Neuronal stem cell (in vitro differentiated cells): ENCODE measurements at regions not wholly inside any gene's neighbourhood (a gene's known extent, or its start where the extent isn't known, plus 50 kb on each side); places are given as distances from the start of the nearest gene placed in this dataset.
A peak's percentile ranks its signal among the peaks of the same experiment; 100 is the strongest.
"Not testable (repeated sequence)": the region's sequence is repeated elsewhere in the genome, so short reads cannot be mapped to it uniquely, and the experiment has no call there.

Experiments
- DNase-seq: peaks from one replicate; pipeline ENCODE4 v3.0.0-alpha.2; 2013; ENCODE audit warnings: low spot score
- H2AFZ ChIP-seq: one replicate; pipeline ENCODE4 v1.6.1; 2013; ENCODE audit warnings: mild to moderate bottlenecking, low read length, inconsistent platforms
- H2AK5ac ChIP-seq: 2 replicates; pipeline ENCODE4 v1.6.1; 2013; ENCODE audit warnings: low read depth, mild to moderate bottlenecking, inconsistent platforms, low read length, moderate library complexity, mixed read lengths
- H2BK120ac ChIP-seq: 2 replicates; pipeline ENCODE4 v1.6.1; 2013; ENCODE audit warnings: low read depth, mild to moderate bottlenecking, inconsistent platforms, low read length, moderate library complexity, mixed read lengths
- H2BK12ac ChIP-seq: one replicate; pipeline ENCODE4 v1.6.1; 2013; ENCODE audit warnings: low read length, inconsistent platforms
- H2BK15ac ChIP-seq: 2 replicates; pipeline ENCODE4 v1.6.1; 2013; ENCODE audit warnings: mild to moderate bottlenecking, low read length, inconsistent platforms, mixed read lengths
- H2BK5ac ChIP-seq: one replicate; pipeline ENCODE4 v1.6.1; 2013; ENCODE audit warnings: inconsistent platforms, mild to moderate bottlenecking, low read length, moderate library complexity
- H3K14ac ChIP-seq: one replicate; pipeline ENCODE4 v1.6.1; 2013; ENCODE audit warnings: low read length, inconsistent platforms
- H3K18ac ChIP-seq: 2 replicates; pipeline ENCODE4 v1.6.1; 2013; ENCODE audit warnings: low read length, inconsistent platforms
- H3K23ac ChIP-seq: 2 replicates; pipeline ENCODE4 v1.6.1; 2013; ENCODE audit warnings: low read depth, mild to moderate bottlenecking, mixed read lengths, low read length, inconsistent platforms; ENCODE audit not compliant: poor library complexity
- H3K27ac ChIP-seq: replicated peaks from 3 replicates; pipeline ENCODE4 v1.5.1; 2013; ENCODE audit warnings: low read length, inconsistent platforms
- H3K27me3 ChIP-seq, 3 experiments: 2 replicates each; pipeline ENCODE4 v1.6.1; 2013; ENCODE audit warnings: low read length in 3 of 3, mild to moderate bottlenecking in 2 of 3, inconsistent platforms in 1 of 3, low read depth in 1 of 3, mixed read lengths in 1 of 3, moderate library complexity in 1 of 3; ENCODE audit not compliant: control insufficient read depth in 3 of 3, insufficient read depth in 3 of 3
- H3K36me3 ChIP-seq, 2 donors: replicated peaks in 1 of 2; 2 replicates each; pipeline ENCODE4 v1.6.1; 2013; ENCODE audit warnings: low read length in 2 of 2; ENCODE audit not compliant: control insufficient read depth in 2 of 2, insufficient read depth in 2 of 2
- H3K4ac ChIP-seq: 2 replicates; pipeline ENCODE4 v1.6.1; 2013; ENCODE audit warnings: inconsistent platforms, mild to moderate bottlenecking, low read length, moderate library complexity
- H3K4me1 ChIP-seq, 2 donors: 1 replicate in 1 of 2; 2 replicates in 1 of 2; pipeline ENCODE4 v1.6.1; 2013; ENCODE audit warnings: low read length in 2 of 2, low read depth in 1 of 2; ENCODE audit not compliant: control insufficient read depth in 2 of 2, insufficient read depth in 1 of 2
- H3K4me2 ChIP-seq: one replicate; pipeline ENCODE4 v1.6.1; 2013; ENCODE audit warnings: mild to moderate bottlenecking, low read length, inconsistent platforms; ENCODE audit not compliant: insufficient read depth, poor library complexity, severe bottlenecking
- H3K4me3 ChIP-seq, 2 donors: 2 replicates each; pipeline ENCODE4 v1.5.1; 2013; ENCODE audit warnings: low read length in 2 of 2, mild to moderate bottlenecking in 2 of 2, inconsistent platforms in 1 of 2, moderate library complexity in 1 of 2
- H3K79me1 ChIP-seq: one replicate; pipeline ENCODE4 v1.6.1; 2013; ENCODE audit warnings: low read depth, mild to moderate bottlenecking, inconsistent platforms, low read length, moderate library complexity
- H3K9ac ChIP-seq: one replicate; pipeline ENCODE4 v1.6.1; 2013; ENCODE audit warnings: mild to moderate bottlenecking, low read depth, low read length, inconsistent platforms; ENCODE audit not compliant: poor library complexity
- H3K9me3 ChIP-seq, 2 donors: replicated peaks in 1 of 2; 2 replicates each; pipeline versions ENCODE3 to v1.6.1; 2013; ENCODE audit warnings: low read length in 2 of 2, mild to moderate bottlenecking in 2 of 2, inconsistent platforms in 1 of 2, low read depth in 1 of 2, mixed read lengths in 1 of 2, moderate library complexity in 1 of 2; ENCODE audit not compliant: control insufficient read depth in 2 of 2, insufficient read depth in 1 of 2
- H4K8ac ChIP-seq: one replicate; pipeline ENCODE4 v1.6.1; 2013; ENCODE audit warnings: low read depth, mild to moderate bottlenecking, inconsistent platforms, low read length, moderate library complexity
- H4K91ac ChIP-seq: one replicate; pipeline ENCODE4 v1.6.1; 2013; ENCODE audit warnings: low read length, low read depth, mild to moderate bottlenecking, inconsistent platforms; ENCODE audit not compliant: poor library complexity
- WGBS, 2 donors: extraction: QIAGEN DNeasy Blood & Tissue Kit; methylation state at CpG; one replicate each; pipeline ENCODE4 v1.1.7; 2013; ENCODE audit warnings: missing lambda C conversion rate in 2 of 2, mixed read lengths in 1 of 2; ENCODE audit not compliant: insufficient read length in 2 of 2, insufficient replicate concordance in 1 of 2; ENCODE audit errors: extremely low coverage in 2 of 2; 5-methylcytosine and 5-hydroxymethylcytosine counted together

DNA sequence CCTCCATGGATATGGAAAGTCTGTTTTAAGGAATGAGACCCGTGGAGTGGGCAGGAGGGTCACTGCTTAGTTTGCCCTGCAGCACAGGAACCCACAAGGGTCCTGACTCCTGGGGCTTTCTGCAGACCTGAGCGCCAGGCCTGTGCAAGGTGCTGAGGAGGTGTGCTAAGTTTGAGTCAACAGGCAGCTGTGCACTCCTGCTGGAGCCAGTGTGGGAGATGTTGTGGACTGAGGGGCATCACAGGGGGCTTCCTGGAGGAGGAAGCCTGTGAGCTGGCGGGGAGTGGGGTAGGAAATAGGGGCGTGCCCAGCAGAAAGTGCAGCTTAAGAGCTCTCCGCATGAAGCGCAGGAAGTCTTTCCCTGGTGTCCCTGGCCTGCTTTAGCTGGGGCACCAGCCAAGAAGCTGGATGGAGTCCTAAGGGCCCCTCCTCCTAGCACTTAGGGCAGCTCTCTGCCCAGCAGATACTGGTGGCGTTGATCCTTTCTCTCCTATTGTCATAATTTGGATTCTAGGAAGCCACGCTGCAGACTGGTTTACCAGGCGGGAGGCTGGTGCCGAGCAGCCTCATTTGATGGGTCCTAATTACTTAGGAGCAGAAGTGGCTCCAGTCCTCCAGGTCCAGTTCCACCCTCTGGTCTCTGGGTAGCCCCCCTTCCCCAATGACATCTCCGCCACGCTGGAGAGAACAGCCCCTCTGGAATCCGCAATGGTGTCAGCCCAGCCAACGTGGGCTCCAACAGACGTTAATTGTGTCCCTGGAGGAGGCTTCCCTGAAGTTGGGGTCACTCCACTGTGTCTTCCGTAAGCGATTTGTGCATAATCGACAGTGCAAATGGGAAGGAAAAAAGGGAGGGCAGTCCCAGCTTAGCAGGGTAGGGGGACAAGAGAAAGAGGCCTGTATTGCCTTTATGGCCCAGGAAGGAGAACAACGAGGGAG lies 309.2 kb downstream of the ZNF536 start:
- Histone ChIP-seq H2AK5ac (no peak overlapping the region), H3K4me2 (no peak overlapping the region), H3K4ac (no peak overlapping the region), H4K8ac (no peak overlapping the region), H3K79me1 (no peaks in the 10 kb centered on the region), H3K27ac (no peak overlapping the region), H2BK12ac (no peak overlapping the region), H3K23ac (no peak overlapping the region), H3K9me3 (no peaks in the 10 kb centered on the region), H4K91ac (no peak overlapping the region), H3K14ac (no peak overlapping the region), H3K36me3 (no peaks in the 10 kb centered on the region), H3K4me3 (no peak overlapping the region), H2AFZ (no peak overlapping the region), H2BK120ac (no peak overlapping the region), H3K4me1 (peaks cover 0 to 1% of the 10 kb centered on the region in 2 donors), H3K27me3 (peaks cover 0 to 2% (median 0%) of the 10 kb centered on the region in 3 experiments), H3K9ac (no peak overlapping the region), H2BK5ac (no peak overlapping the region), H2BK15ac (no peak overlapping the region), H3K18ac (peak overlapping the region; percentile 69)
- DNase-seq: no peak
- no CpG with 5 or more reads among the region's 19 CpGs for WGBS, 2 donors

DNA sequence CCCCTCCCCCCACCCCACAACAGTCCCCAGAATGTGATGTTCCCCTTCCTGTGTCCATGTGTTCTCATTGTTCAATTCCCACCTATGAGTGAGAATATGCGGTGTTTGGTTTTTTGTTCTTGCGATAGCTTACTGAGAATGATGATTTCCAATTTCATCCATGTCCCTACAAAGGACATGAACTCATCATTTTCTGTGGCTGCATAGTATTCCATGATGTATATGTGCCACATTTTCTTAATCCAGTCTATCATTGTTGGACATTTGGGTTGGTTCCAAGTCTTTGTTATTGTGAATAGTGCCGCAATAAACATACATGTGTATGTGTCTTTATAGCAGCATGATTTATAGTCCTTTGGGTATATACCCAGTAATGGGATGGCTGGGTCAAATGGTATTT lies 308.2 kb downstream of the ZNF536 start:
- not testable (repeated sequence) for H2BK12ac ChIP-seq, H3K4me3 ChIP-seq, H3K14ac ChIP-seq, H3K36me3 ChIP-seq, H3K23ac ChIP-seq, H4K8ac ChIP-seq, H3K4me2 ChIP-seq, H3K79me1 ChIP-seq, H2BK120ac ChIP-seq, H3K27me3 ChIP-seq, H2BK15ac ChIP-seq, H2AFZ ChIP-seq, H2BK5ac ChIP-seq, H3K4ac ChIP-seq, H3K27ac ChIP-seq, H4K91ac ChIP-seq, H3K18ac ChIP-seq, H2AK5ac ChIP-seq, H3K4me1 ChIP-seq, H3K9me3 ChIP-seq, H3K9ac ChIP-seq, DNase-seq
- no CpG with 5 or more reads among the region's 3 CpGs for WGBS, 2 donors

GRCh38 chr19:30679789-30680188 lies 307.6 kb downstream of the ZNF536 start:
- H2BK5ac ChIP-seq: no peak overlapping the region
- H3K27me3 ChIP-seq: no peaks in the 10 kb centered on the region
- no peak overlapping the region for H2BK12ac ChIP-seq
- no peak overlapping the region for H2AK5ac ChIP-seq
- no peaks in the 10 kb centered on the region for H3K9me3 ChIP-seq
- DNase-seq: no peak
- H3K9ac ChIP-seq: no peak overlapping the region
- H2AFZ ChIP-seq: no peak overlapping the region
- no peak overlapping the region for H3K14ac ChIP-seq
- no peaks in the 10 kb centered on the region for H3K79me1 ChIP-seq
- H3K4me2 ChIP-seq: no peak overlapping the region
- H2BK15ac ChIP-seq: no peak overlapping the region
- no peak overlapping the region for H2BK120ac ChIP-seq
- WGBS, 2 donors: no CpG with 5 or more reads among the region's 6 CpGs
- no peak overlapping the region for H3K27ac ChIP-seq
- no peak overlapping the region for H4K8ac ChIP-seq
- H4K91ac ChIP-seq: no peak overlapping the region
- H3K4ac ChIP-seq: no peak overlapping the region
- H3K23ac ChIP-seq: no peak overlapping the region
- H3K4me3 ChIP-seq: no peak overlapping the region
- H3K4me1 ChIP-seq: peaks cover 0 to 1% of the 10 kb centered on the region in 2 donors
- H3K36me3 ChIP-seq: no peaks in the 10 kb centered on the region
- no peak overlapping the region for H3K18ac ChIP-seq

- H3K23ac ChIP-seq: no peak overlapping the region
- H3K14ac ChIP-seq: no peak overlapping the region
- no peak overlapping the region for H3K9ac ChIP-seq
- H3K9me3 ChIP-seq: no peaks in the 10 kb centered on the region
- peak overlapping the region; percentile 2 for H3K18ac ChIP-seq
- WGBS, 2 donors: no CpG with 5 or more reads among the region's 16 CpGs
- peak overlapping the region; percentile 14 for H2AK5ac ChIP-seq
- no peak overlapping the region for H2BK5ac ChIP-seq
- H3K27ac ChIP-seq: no peak overlapping the region
- no peak overlapping the region for H4K91ac ChIP-seq
- H3K27me3 ChIP-seq: no peaks in the 10 kb centered on the region
- H3K79me1 ChIP-seq: no peaks in the 10 kb centered on the region
- no peak overlapping the region for H2BK15ac ChIP-seq
- H3K4me3 ChIP-seq: no peak overlapping the region
- no peak overlapping the region for H2AFZ ChIP-seq
- no peaks in the 10 kb centered on the region for H3K36me3 ChIP-seq
- no peak overlapping the region for H3K4me2 ChIP-seq
- H3K4me1 ChIP-seq: peaks cover 0 to 1% of the 10 kb centered on the region in 2 donors
- H4K8ac ChIP-seq: no peak overlapping the region
- DNase-seq: no peak
- H3K4ac ChIP-seq: no peak overlapping the region
- no peak overlapping the region for H2BK12ac ChIP-seq
- H2BK120ac ChIP-seq: no peak overlapping the region
Measured at GRCh38 chr19:30679153-30679702, 307.0 kb downstream of the ZNF536 start.
